H1 (cell line): ENCODE measurements at regions not wholly inside any gene's neighbourhood (a gene's known extent, or its start where the extent isn't known, plus 50 kb on each side); places are given as distances from the start of the nearest gene placed in this dataset.

Source experiments
- CTCF ChIA-PET: fragments of 300-600 bp; sonication (Branson Sonifier 250); formaldehyde crosslinking; loops from one replicate; lab custom pipeline; 2021; ENCODE audit not compliant: partially characterized antibody; lab: Charles Lee
- POLR2A ChIA-PET: fragments of 300-600 bp; sonication (Branson Sonifier 250); formaldehyde crosslinking; loops from one replicate; lab custom pipeline; 2021; ENCODE audit warnings: inconsistent platforms; ENCODE audit not compliant: partially characterized antibody; lab: Charles Lee
- DNase-seq, 2 experiments: peaks; one replicate each; pipeline versions ENCODE4 v3.0.0 to v3.0.0-alpha.2; 2010 to 2022; ENCODE audit warnings: low spot score in 2 of 2, low read depth in 1 of 2, mixed read lengths in 1 of 2
- FAIRE-seq: peaks from 2 replicates; lab custom pipeline; 2011; peaks lifted over from hg19 to GRCh38; lab: Jason Lieb, UNC
- H2AFZ ChIP-seq: 2 replicates; pipeline ENCODE4 v1.8.1; 2012; ENCODE audit warnings: low read length, inconsistent platforms
- H2AK5ac ChIP-seq: 2 replicates; pipeline ENCODE4 v1.6.1; 2013; ENCODE audit warnings: low read depth, low read length
- H2BK120ac ChIP-seq: replicated peaks from 2 replicates; pipeline ENCODE3; 2013; ENCODE audit warnings: low read depth, low read length, inconsistent platforms
- H2BK12ac ChIP-seq: 2 replicates; pipeline ENCODE4 v1.6.1; 2013; ENCODE audit warnings: low read depth, low read length
- H2BK15ac ChIP-seq: 2 replicates; pipeline ENCODE4 v1.6.1; 2013; ENCODE audit warnings: low read length
- H2BK20ac ChIP-seq: 2 replicates; pipeline ENCODE4 v1.6.1; 2013; ENCODE audit warnings: low read length
- H2BK5ac ChIP-seq: 2 replicates; pipeline ENCODE4 v1.6.1; 2013; ENCODE audit warnings: low read depth, low read length
- H3K14ac ChIP-seq: 2 replicates; pipeline ENCODE4 v1.6.1; 2013; ENCODE audit warnings: inconsistent platforms; ENCODE audit not compliant: insufficient read length
- H3K18ac ChIP-seq: 2 replicates; pipeline ENCODE4 v1.6.1; 2013; ENCODE audit warnings: low read length; ENCODE audit errors: extremely low read depth
- H3K23ac ChIP-seq: 2 replicates; pipeline ENCODE4 v1.6.1; 2013; ENCODE audit warnings: inconsistent platforms; ENCODE audit not compliant: insufficient read length
- H3K23me2 ChIP-seq: 2 replicates; pipeline ENCODE4 v1.6.1; 2013; ENCODE audit warnings: low read depth, low read length
- H3K27ac ChIP-seq: 2 replicates; pipeline ENCODE4 v1.6.1; 2011; ENCODE audit warnings: low read depth, low read length, inconsistent platforms
- H3K27me3 ChIP-seq, 4 experiments: replicated peaks in 1 of 4; 1 replicate in 1 of 4; 2 replicates in 3 of 4; pipeline versions ENCODE4 v1.6.1 to v1.8.1; 2011 to 2013; ENCODE audit warnings: low read length in 3 of 4, mild to moderate bottlenecking in 3 of 4, inconsistent platforms in 2 of 4, mixed read lengths in 2 of 4, moderate library complexity in 1 of 4; ENCODE audit not compliant: control insufficient read depth in 3 of 4, insufficient read depth in 3 of 4; ENCODE audit errors: extremely low read depth in 1 of 4
- H3K36me3 ChIP-seq, 4 experiments: 2 replicates each; pipeline versions ENCODE4 v1.6.1 to v1.8.1; 2011 to 2013; ENCODE audit warnings: mild to moderate bottlenecking in 4 of 4, low read length in 3 of 4, moderate library complexity in 2 of 4, control low read depth in 1 of 4, inconsistent platforms in 1 of 4; ENCODE audit not compliant: insufficient read depth in 4 of 4, control insufficient read depth in 2 of 4
- H3K4ac ChIP-seq: replicated peaks from 2 replicates; pipeline ENCODE3; 2013; ENCODE audit warnings: low read length, low read depth, mixed read lengths, inconsistent platforms; ENCODE audit not compliant: insufficient read length
- H3K4me1 ChIP-seq, 4 experiments: replicated peaks in 1 of 4; 1 replicate in 1 of 4; 2 replicates in 3 of 4; pipeline versions ENCODE4 v1.6.1 to v1.8.1; 2011 to 2013; ENCODE audit warnings: low read length in 3 of 4, inconsistent platforms in 2 of 4, mixed read lengths in 1 of 4; ENCODE audit not compliant: insufficient read depth in 4 of 4, control insufficient read depth in 3 of 4
- H3K4me2 ChIP-seq, 2 experiments: 2 replicates each; pipeline versions ENCODE4 v1.6.1 to v1.8.1; 2011 to 2013; ENCODE audit warnings: low read depth in 2 of 2, low read length in 2 of 2, control low read depth in 1 of 2, inconsistent platforms in 1 of 2, mild to moderate bottlenecking in 1 of 2; ENCODE audit not compliant: insufficient read depth in 1 of 2
- H3K4me3 ChIP-seq, 4 experiments: fragments of 200-600, 300-600 bp in 1 of 4; sonication (generic), shearing (Covaris generic), sonication (Bioruptor Twin) in 1 of 4; 2 replicates each; pipeline versions ENCODE4 v1.5.1 to v1.8.1; 2011 to 2016; ENCODE audit warnings: low read length in 4 of 4, low read depth in 3 of 4, control low read depth in 2 of 4, inconsistent platforms in 2 of 4, mild to moderate bottlenecking in 2 of 4, mixed read lengths in 1 of 4, moderate library complexity in 1 of 4; ENCODE audit not compliant: insufficient read depth in 2 of 4; ENCODE audit errors: extremely low read depth in 1 of 4
- H3K56ac ChIP-seq: replicated peaks from 2 replicates; pipeline ENCODE3; 2013; ENCODE audit warnings: low read depth, mild to moderate bottlenecking, mixed read lengths, low read length, inconsistent platforms; ENCODE audit not compliant: insufficient read length
- H3K79me1 ChIP-seq: 2 replicates; pipeline ENCODE4 v1.6.1; 2013; ENCODE audit warnings: low read depth, low read length, control low read depth
- H3K79me2 ChIP-seq, 2 experiments: 2 replicates each; pipeline versions ENCODE4 v1.6.1 to v1.8.1; 2012 to 2013; ENCODE audit warnings: low read length in 2 of 2, mild to moderate bottlenecking in 2 of 2, inconsistent platforms in 1 of 2; ENCODE audit not compliant: insufficient read depth in 2 of 2, control insufficient read depth in 1 of 2
- H3K9ac ChIP-seq, 4 experiments: replicated peaks in 1 of 4; 1 replicate in 1 of 4; 2 replicates in 3 of 4; pipeline versions ENCODE4 v1.6.1 to v1.8.1; 2011 to 2013; ENCODE audit warnings: low read depth in 3 of 4, low read length in 3 of 4, control low read depth in 2 of 4, mild to moderate bottlenecking in 2 of 4, moderate library complexity in 2 of 4, inconsistent platforms in 1 of 4; ENCODE audit errors: extremely low read depth in 1 of 4
- H3K9me3 ChIP-seq, 2 experiments: 2 replicates each; pipeline versions ENCODE4 v1.6.1 to v1.8.1; 2012 to 2013; ENCODE audit warnings: mild to moderate bottlenecking in 2 of 2, moderate library complexity in 2 of 2, control low read depth in 1 of 2, inconsistent platforms in 1 of 2, low read depth in 1 of 2, low read length in 1 of 2, mixed read lengths in 1 of 2; ENCODE audit not compliant: insufficient read depth in 2 of 2
- H4K20me1 ChIP-seq, 2 experiments: replicated peaks in 1 of 2; 2 replicates each; pipeline versions ENCODE3 to v1.8.1; 2011 to 2013; ENCODE audit warnings: inconsistent platforms in 2 of 2, low read length in 2 of 2, mild to moderate bottlenecking in 1 of 2; ENCODE audit not compliant: insufficient read depth in 2 of 2, control insufficient read depth in 1 of 2
- H4K5ac ChIP-seq: 2 replicates; pipeline ENCODE4 v1.6.1; 2013; ENCODE audit warnings: low read length, low read depth, mixed read lengths, inconsistent platforms; ENCODE audit not compliant: insufficient read length
- H4K8ac ChIP-seq: 2 replicates; pipeline ENCODE4 v1.8.0; 2013; ENCODE audit warnings: mild to moderate bottlenecking, moderate library complexity, low read length, inconsistent platforms; ENCODE audit not compliant: insufficient read depth; ENCODE audit errors: extremely low read depth
- H4K91ac ChIP-seq: replicated peaks from 2 replicates; pipeline ENCODE3; 2013; ENCODE audit warnings: low read length, mixed read lengths, inconsistent platforms; ENCODE audit not compliant: insufficient read length
- SP4 ChIP-seq: IDR thresholded peaks from 2 replicates; pipeline ENCODE4 v1.6.1; 2012; ENCODE audit warnings: low read length, inconsistent platforms
- WGBS, 2 experiments: shearing (Covaris generic) in 1 of 2; methylation state at CpG; one replicate each; pipeline versions ENCODE4 v1.1.6 to v1.1.7; 2013 to 2015; ENCODE audit warnings: low lambda C conversion rate in 2 of 2, mixed read lengths in 2 of 2, inconsistent platforms in 1 of 2, low coverage in 1 of 2, missing lambda C conversion rate in 1 of 2; ENCODE audit not compliant: insufficient replicate concordance in 2 of 2, insufficient coverage in 1 of 2, insufficient read length in 1 of 2; ENCODE audit errors: extremely low coverage in 1 of 2, missing lambda C conversion rate in 1 of 2; 5-methylcytosine and 5-hydroxymethylcytosine counted together

GRCh38 chr16:64251742-64252141 is 870.1 kb downstream of the CDH11 start:
- FAIRE-seq (no peak), DNase-seq (no peak)
- Histone ChIP-seq H3K27me3 (no peaks in the 10 kb centered on the region), H3K23me2 (no peaks in the 10 kb centered on the region), H3K9ac (no peak overlapping the region), H2BK12ac (no peak overlapping the region), H4K5ac (no peak overlapping the region), H2AK5ac (no peak overlapping the region), H2BK15ac (no peak overlapping the region), H3K36me3 (no peaks in the 10 kb centered on the region), H3K4me3 (no peak overlapping the region), H4K20me1 (no peaks in the 10 kb centered on the region), H2BK5ac (no peak overlapping the region), H2BK20ac (no peak overlapping the region), H4K8ac (no peak overlapping the region), H3K4ac (no peak overlapping the region), H4K91ac (no peak overlapping the region), H2BK120ac (no peak overlapping the region), H2AFZ (no peak overlapping the region), H3K4me2 (no peak overlapping the region), H3K23ac (no peak overlapping the region), H3K27ac (no peak overlapping the region), H3K9me3 (no peaks in the 10 kb centered on the region), H3K18ac (no peak overlapping the region), H3K4me1 (no peaks in the 10 kb centered on the region), H3K79me2 (no peaks in the 10 kb centered on the region), H3K56ac (no peak overlapping the region), H3K79me1 (no peaks in the 10 kb centered on the region), H3K14ac (no peak overlapping the region)
- CTCF ChIA-PET, result no interaction called here
- 89% methylated on average over 2 of the region's 2 CpGs; no CpG with 5 or more reads in 1 of the 2 experiments for WGBS, 2 experiments
- POLR2A ChIA-PET, result no interaction called here
- TF ChIP-seq SP4, result no peak
